ENCODE measurements at regions not wholly inside any gene's neighbourhood (a gene's known extent, or its start where the extent isn't known, plus 50 kb on each side); places are given as distances from the start of the nearest gene placed in this dataset.
A peak's percentile ranks its signal among the peaks of the same experiment; 100 is the strongest.

DNA sequence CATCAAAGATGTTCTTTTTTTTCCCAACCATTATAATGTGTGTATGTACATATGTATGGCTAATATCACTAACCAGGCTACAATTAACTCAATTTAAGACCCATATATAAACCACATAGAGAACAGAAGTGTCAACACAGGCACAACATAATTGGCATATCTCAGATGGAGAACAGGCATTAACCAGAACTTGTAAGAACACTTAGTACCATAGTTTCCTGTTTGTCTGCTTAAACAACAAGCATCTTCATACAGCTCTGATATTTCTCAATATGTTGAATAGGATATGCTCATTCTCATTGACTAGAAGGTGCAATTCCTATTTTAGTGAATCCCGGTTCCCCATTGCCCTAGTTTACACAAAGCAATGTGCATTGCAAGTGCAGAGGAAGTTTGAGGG lies 116.9 kb upstream of the EDNRB start:
- Mint-ChIP-seq H3K4me3 (ENCODE audit: unreplicated experiment) (no peak overlapping the region), H3K36me3 (ENCODE audit: unreplicated experiment) (no peaks in the 10 kb centered on the region), H3K27ac (ENCODE audit: unreplicated experiment) (no peak overlapping the region), H3K9me3 (ENCODE audit: unreplicated experiment) (peaks cover under 1% of the 10 kb centered on the region), H3K27me3 (ENCODE audit: unreplicated experiment) (no peaks in the 10 kb centered on the region), H3K4me1 (ENCODE audit: low read depth, unreplicated experiment) (peaks cover 7% of the 10 kb centered on the region)
- no peak for DNase-seq
- TF ChIP-seq, protein P1, sequence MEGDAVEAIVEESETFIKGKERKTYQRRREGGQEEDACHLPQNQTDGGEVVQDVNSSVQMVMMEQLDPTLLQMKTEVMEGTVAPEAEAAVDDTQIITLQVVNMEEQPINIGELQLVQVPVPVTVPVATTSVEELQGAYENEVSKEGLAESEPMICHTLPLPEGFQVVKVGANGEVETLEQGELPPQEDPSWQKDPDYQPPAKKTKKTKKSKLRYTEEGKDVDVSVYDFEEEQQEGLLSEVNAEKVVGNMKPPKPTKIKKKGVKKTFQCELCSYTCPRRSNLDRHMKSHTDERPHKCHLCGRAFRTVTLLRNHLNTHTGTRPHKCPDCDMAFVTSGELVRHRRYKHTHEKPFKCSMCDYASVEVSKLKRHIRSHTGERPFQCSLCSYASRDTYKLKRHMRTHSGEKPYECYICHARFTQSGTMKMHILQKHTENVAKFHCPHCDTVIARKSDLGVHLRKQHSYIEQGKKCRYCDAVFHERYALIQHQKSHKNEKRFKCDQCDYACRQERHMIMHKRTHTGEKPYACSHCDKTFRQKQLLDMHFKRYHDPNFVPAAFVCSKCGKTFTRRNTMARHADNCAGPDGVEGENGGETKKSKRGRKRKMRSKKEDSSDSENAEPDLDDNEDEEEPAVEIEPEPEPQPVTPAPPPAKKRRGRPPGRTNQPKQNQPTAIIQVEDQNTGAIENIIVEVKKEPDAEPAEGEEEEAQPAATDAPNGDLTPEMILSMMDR (IDR thresholded peaks at IDR 0.05; ENCODE audit: partially characterized antibody, unreplicated experiment): no peak

DNA sequence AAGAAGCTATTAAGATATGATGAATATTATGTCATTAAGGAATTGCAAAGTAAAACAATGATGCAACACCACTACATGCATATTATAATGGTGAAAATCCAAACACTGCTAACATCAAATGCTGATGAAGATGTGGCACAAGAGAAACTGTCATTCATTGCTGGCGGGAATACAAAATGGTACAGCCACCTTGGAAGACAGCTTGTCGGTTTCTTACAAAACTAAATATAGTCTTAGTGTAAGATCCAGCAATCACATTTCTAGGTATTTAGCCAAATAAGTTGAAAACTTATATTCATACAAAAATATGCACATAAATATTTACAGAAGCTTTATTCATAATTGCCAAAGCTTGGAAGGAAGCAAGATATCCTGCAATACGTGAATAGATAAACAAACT lies 114.9 kb upstream of the EDNRB start:
- Mint-ChIP-seq H3K36me3 (ENCODE audit: unreplicated experiment) (no peaks in the 10 kb centered on the region), H3K9me3 (ENCODE audit: unreplicated experiment) (peaks cover 6% of the 10 kb centered on the region), H3K27me3 (ENCODE audit: unreplicated experiment) (peaks cover 5% of the 10 kb centered on the region), H3K27ac (ENCODE audit: unreplicated experiment) (no peak overlapping the region), H3K4me1 (ENCODE audit: low read depth, unreplicated experiment) (peaks cover 18% of the 10 kb centered on the region), H3K4me3 (ENCODE audit: unreplicated experiment) (no peak overlapping the region)
- TF ChIP-seq, protein P1 (IDR thresholded peaks at IDR 0.05; ENCODE audit: partially characterized antibody, unreplicated experiment): no peak
- no peak for DNase-seq

DNA sequence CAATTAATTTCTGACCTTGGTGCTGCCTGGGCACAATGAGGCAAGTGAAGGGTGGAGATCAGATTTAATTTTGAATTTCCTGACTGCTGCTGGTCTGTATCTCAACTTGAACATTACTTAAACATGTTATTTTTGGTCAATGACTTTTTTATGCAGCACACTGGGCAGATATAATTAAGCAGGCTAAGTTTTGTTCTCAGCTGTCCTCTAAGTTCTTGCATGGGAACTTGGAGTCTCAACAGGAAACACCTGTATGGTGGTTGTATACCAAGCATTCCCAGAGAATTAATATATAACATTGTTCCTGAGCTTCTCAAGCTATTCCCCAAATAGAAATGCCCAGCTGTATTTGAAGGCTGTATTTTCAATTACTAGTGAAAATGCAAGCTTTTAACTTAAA lies 113.5 kb upstream of the EDNRB start:
- no peak overlapping the region for H3K27ac Mint-ChIP-seq (ENCODE audit: unreplicated experiment)
- peaks cover 18% of the 10 kb centered on the region for H3K4me1 Mint-ChIP-seq (ENCODE audit: low read depth, unreplicated experiment)
- TF ChIP-seq, protein P1 (IDR thresholded peaks at IDR 0.05; ENCODE audit: partially characterized antibody, unreplicated experiment): no peak
- H3K36me3 Mint-ChIP-seq (ENCODE audit: unreplicated experiment): no peaks in the 10 kb centered on the region
- DNase-seq: no peak
- peaks cover 6% of the 10 kb centered on the region for H3K9me3 Mint-ChIP-seq (ENCODE audit: unreplicated experiment)
- peaks cover 5% of the 10 kb centered on the region for H3K27me3 Mint-ChIP-seq (ENCODE audit: unreplicated experiment)
- no peak overlapping the region for H3K4me3 Mint-ChIP-seq (ENCODE audit: unreplicated experiment)

DNA sequence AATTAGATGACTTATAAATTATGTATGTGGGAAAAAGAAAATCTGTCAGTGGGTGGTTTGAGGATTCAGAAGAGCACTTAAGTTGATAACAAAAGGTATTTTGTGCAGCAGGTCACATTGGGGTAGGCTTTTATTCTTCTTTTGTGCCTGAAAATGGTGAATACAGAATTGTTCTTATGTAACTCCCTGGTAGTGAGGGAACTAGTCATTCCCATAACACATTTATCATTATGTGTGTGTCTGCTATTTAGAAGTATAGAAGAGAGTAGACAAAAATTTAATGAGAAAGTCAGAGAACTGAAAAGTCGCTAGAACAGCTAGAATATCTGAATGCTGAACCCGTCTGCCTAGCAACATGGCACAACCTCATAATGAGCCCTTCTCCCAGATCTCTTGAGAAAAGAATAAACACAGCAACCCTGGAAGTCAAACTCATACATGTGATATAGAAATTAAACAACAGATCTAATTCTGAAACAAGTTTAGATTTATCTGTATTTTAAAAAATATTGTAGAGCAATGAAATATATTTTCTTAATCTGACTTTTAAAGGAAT lies 111.8 kb upstream of the EDNRB start:
- Mint-ChIP-seq H3K27me3 (ENCODE audit: unreplicated experiment) (peaks cover 5% of the 10 kb centered on the region), H3K9me3 (ENCODE audit: unreplicated experiment) (peaks cover 6% of the 10 kb centered on the region), H3K36me3 (ENCODE audit: unreplicated experiment) (no peaks in the 10 kb centered on the region), H3K27ac (ENCODE audit: unreplicated experiment) (peak overlapping the region; percentile 95), H3K4me3 (ENCODE audit: unreplicated experiment) (peak overlapping the region; percentile 61), H3K4me1 (ENCODE audit: low read depth, unreplicated experiment) (peaks cover 18% of the 10 kb centered on the region)
- TF ChIP-seq, protein P1 (IDR thresholded peaks at IDR 0.05; ENCODE audit: partially characterized antibody, unreplicated experiment): no peak
- no peak for DNase-seq

DNA sequence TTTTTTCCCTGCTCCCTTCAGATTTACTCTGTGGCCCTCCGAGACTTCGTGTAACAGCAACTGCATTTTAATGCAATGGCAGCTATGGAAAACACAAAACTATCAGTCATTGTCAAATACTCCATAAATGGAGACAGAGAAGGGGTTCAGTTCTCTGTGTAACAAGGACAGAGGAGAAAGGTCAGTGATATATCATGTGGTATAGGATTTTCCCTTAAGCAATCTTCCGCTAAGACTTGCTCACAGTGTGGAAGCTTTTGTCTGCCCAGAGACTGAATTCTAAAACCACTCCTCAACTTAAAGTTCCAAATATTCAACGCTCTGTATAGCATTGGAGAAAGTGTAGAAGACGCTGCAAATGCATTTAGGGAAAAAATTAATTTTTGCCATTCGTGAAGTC lies 111.3 kb upstream of the EDNRB start:
- peaks cover 3% of the 10 kb centered on the region for H3K36me3 Mint-ChIP-seq (ENCODE audit: unreplicated experiment)
- H3K27ac Mint-ChIP-seq (ENCODE audit: unreplicated experiment): peak overlapping the region; percentile 95
- no peak for DNase-seq
- H3K27me3 Mint-ChIP-seq (ENCODE audit: unreplicated experiment): peaks cover 7% of the 10 kb centered on the region
- peaks cover 6% of the 10 kb centered on the region for H3K9me3 Mint-ChIP-seq (ENCODE audit: unreplicated experiment)
- peaks cover 18% of the 10 kb centered on the region for H3K4me1 Mint-ChIP-seq (ENCODE audit: low read depth, unreplicated experiment)
- TF ChIP-seq, protein P1 (IDR thresholded peaks at IDR 0.05; ENCODE audit: partially characterized antibody, unreplicated experiment): no peak
- H3K4me3 Mint-ChIP-seq (ENCODE audit: unreplicated experiment): peak overlapping the region; percentile 61

All from glutamatergic neuron (in vitro differentiated cells).